NB4 (cell line): ENCODE measurements at regions not wholly inside any gene's neighbourhood (a gene's known extent, or its start where the extent isn't known, plus 50 kb on each side); places are given as distances from the start of the nearest gene placed in this dataset.
"Not testable (repeated sequence)": the region's sequence is repeated elsewhere in the genome, so short reads cannot be mapped to it uniquely, and the experiment has no call there.

ENCODE experiments used
- DNase-seq: peaks from one replicate; pipeline ENCODE4 v3.0.0; 2010; ENCODE audit warnings: low read depth
- H3K4me3 ChIP-seq: one replicate; pipeline ENCODE4 v1.5.1; 2011; ENCODE audit warnings: mild to moderate bottlenecking, low read depth, low read length, moderate library complexity
- CTCF ChIP-seq: IDR thresholded peaks from one replicate; pipeline ENCODE4 v1.5.1; 2012; ENCODE audit warnings: low read depth, low read length
- MAX ChIP-seq: IDR thresholded peaks from 2 replicates; pipeline ENCODE4 v1.6.1; 2011; ENCODE audit warnings: low read depth, low read length
- MYC ChIP-seq: IDR thresholded peaks from 2 replicates; pipeline ENCODE4 v1.6.1; 2011; ENCODE audit warnings: low read depth, low read length
- POLR2A ChIP-seq: IDR thresholded peaks from 2 replicates; pipeline ENCODE4 v1.6.1; 2011; ENCODE audit warnings: mild to moderate bottlenecking; ENCODE audit not compliant: insufficient read length; ENCODE audit errors: extremely low read depth

GRCh38 chr10:42304341-42304740 is 334.0 kb downstream of the ZNF33B start:
- DNase-seq = no peak
- TF ChIP-seq POLR2A (no peak), MYC (no peak), MAX (no peak), CTCF (no peak)
- no peak overlapping the region for H3K4me3 ChIP-seq

GRCh38 chr10:42281896-42282295 is 356.5 kb downstream of the ZNF33B start:
- DNase-seq, H3K4me3 ChIP-seq: not testable (repeated sequence)

- not testable (repeated sequence) for DNase-seq, H3K4me3 ChIP-seq
Measured at GRCh38 chr10:42269788-42270187, 368.6 kb downstream of the ZNF33B start.

- not testable (repeated sequence) for H3K4me3 ChIP-seq, DNase-seq
Measured at GRCh38 chr10:42263259-42263658, 375.1 kb downstream of the ZNF33B start.

- not testable (repeated sequence) for H3K4me3 ChIP-seq, DNase-seq
Measured at GRCh38 chr10:42243002-42243401, 395.4 kb downstream of the ZNF33B start.

GRCh38 chr10:42242135-42242805 is 396.1 kb downstream of the ZNF33B start:
- no peak for TF ChIP-seq POLR2A
- no peak for TF ChIP-seq MAX
- no peak for TF ChIP-seq CTCF
- TF ChIP-seq MYC = no peak
- no peak for DNase-seq
- no peak overlapping the region for H3K4me3 ChIP-seq

GRCh38 chr10:42236401-42236800 is 402.0 kb downstream of the ZNF33B start:
- not testable (repeated sequence) for DNase-seq, H3K4me3 ChIP-seq

GRCh38 chr10:42235736-42236135 is 402.6 kb downstream of the ZNF33B start:
- H3K4me3 ChIP-seq, DNase-seq: not testable (repeated sequence)

- H3K4me3 ChIP-seq, DNase-seq: not testable (repeated sequence)
Measured at GRCh38 chr10:42235241-42235640, 403.1 kb downstream of the ZNF33B start.

- H3K4me3 ChIP-seq, DNase-seq: not testable (repeated sequence)
Measured at GRCh38 chr10:42234506-42234905, 403.9 kb downstream of the ZNF33B start.

GRCh38 chr10:42233461-42234206 is 404.7 kb downstream of the ZNF33B start:
- not testable (repeated sequence) for H3K4me3 ChIP-seq

GRCh38 chr10:42232955-42233354 is 405.4 kb downstream of the ZNF33B start:
- not testable (repeated sequence) for DNase-seq, H3K4me3 ChIP-seq

More at GRCh38 chr10:42233461-42234206, 404.7 kb downstream of the ZNF33B start:
- DNase-seq = not testable (repeated sequence)

GRCh38 chr10:42230812-42231211 is 407.6 kb downstream of the ZNF33B start:
- not testable (repeated sequence) for DNase-seq, H3K4me3 ChIP-seq

GRCh38 chr10:42230115-42230514 is 408.3 kb downstream of the ZNF33B start:
- not testable (repeated sequence) for DNase-seq, H3K4me3 ChIP-seq

- not testable (repeated sequence) for DNase-seq
Measured at GRCh38 chr10:42227859-42228258, 410.5 kb downstream of the ZNF33B start.

GRCh38 chr10:42193588-42193987 is 444.8 kb downstream of the ZNF33B start:
- DNase-seq, H3K4me3 ChIP-seq: not testable (repeated sequence)

More at GRCh38 chr10:42227859-42228258, 410.5 kb downstream of the ZNF33B start:
- H3K4me3 ChIP-seq = not testable (repeated sequence)
